ENCODE measurements at regions not wholly inside any gene's neighbourhood (a gene's known extent, or its start where the extent isn't known, plus 50 kb on each side); places are given as distances from the start of the nearest gene placed in this dataset.

GRCh38 chr9:109977521-109977920 is 197.5 kb downstream of the PALM2AKAP2 start:
- TF ChIP-seq POLR2A (IDR thresholded peaks at IDR 0.05; ENCODE audit: low read depth, low read length) (no peak), TAF1 (IDR thresholded peaks at IDR 0.05; ENCODE audit: borderline replicate concordance, low read depth, low read length) (no peak)

All from GM12892 (cell line).